GM12865 (cell line): ENCODE measurements at regions not wholly inside any gene's neighbourhood (a gene's known extent, or its start where the extent isn't known, plus 50 kb on each side); places are given as distances from the start of the nearest gene placed in this dataset.
"Not testable (repeated sequence)": the region's sequence is repeated elsewhere in the genome, so short reads cannot be mapped to it uniquely, and the experiment has no call there.

Experiments
- DNase-seq: peaks from one replicate; pipeline ENCODE4 v3.0.0; 2010; ENCODE audit warnings: low read depth
- H3K4me3 ChIP-seq: 2 replicates; pipeline ENCODE4 v1.5.1; 2011; ENCODE audit warnings: mild to moderate bottlenecking, low read depth, low read length, control low read depth

GRCh38 chr2:242108797-242109500 is 239.4 kb downstream of the RTP5 start:
- not testable (repeated sequence) for H3K4me3 ChIP-seq, DNase-seq

GRCh38 chr2:242109819-242110218 is 240.3 kb downstream of the RTP5 start:
- H3K4me3 ChIP-seq, DNase-seq: not testable (repeated sequence)

- not testable (repeated sequence) for H3K4me3 ChIP-seq, DNase-seq
Observed at GRCh38 chr2:242111954-242112353, 242.4 kb downstream of the RTP5 start.

GRCh38 chr2:242113492-242113891 is 244.0 kb downstream of the RTP5 start:
- H3K4me3 ChIP-seq = not testable (repeated sequence)

GRCh38 chr2:242116676-242117075 is 247.1 kb downstream of the RTP5 start:
- DNase-seq, H3K4me3 ChIP-seq: not testable (repeated sequence)

More at GRCh38 chr2:242113492-242113891, 244.0 kb downstream of the RTP5 start:
- not testable (repeated sequence) for DNase-seq

GRCh38 chr2:242117305-242117704 is 247.8 kb downstream of the RTP5 start:
- H3K4me3 ChIP-seq, DNase-seq: not testable (repeated sequence)

GRCh38 chr2:242119682-242120081 is 250.2 kb downstream of the RTP5 start:
- H3K4me3 ChIP-seq, DNase-seq: not testable (repeated sequence)

GRCh38 chr2:242130682-242131081 is 261.2 kb downstream of the RTP5 start:
- DNase-seq, H3K4me3 ChIP-seq: not testable (repeated sequence)

GRCh38 chr2:242159921-242160320 is 290.4 kb downstream of the RTP5 start:
- DNase-seq, H3K4me3 ChIP-seq: not testable (repeated sequence)

- H3K4me3 ChIP-seq, DNase-seq: not testable (repeated sequence)
Observed at GRCh38 chr2:242165115-242165514, 295.6 kb downstream of the RTP5 start.

- not testable (repeated sequence) for H3K4me3 ChIP-seq, DNase-seq
Observed at GRCh38 chr2:242171290-242171689, 301.8 kb downstream of the RTP5 start.
